ENCODE measurements at regions not wholly inside any gene's neighbourhood (a gene's known extent, or its start where the extent isn't known, plus 50 kb on each side); places are given as distances from the start of the nearest gene placed in this dataset.

DNA sequence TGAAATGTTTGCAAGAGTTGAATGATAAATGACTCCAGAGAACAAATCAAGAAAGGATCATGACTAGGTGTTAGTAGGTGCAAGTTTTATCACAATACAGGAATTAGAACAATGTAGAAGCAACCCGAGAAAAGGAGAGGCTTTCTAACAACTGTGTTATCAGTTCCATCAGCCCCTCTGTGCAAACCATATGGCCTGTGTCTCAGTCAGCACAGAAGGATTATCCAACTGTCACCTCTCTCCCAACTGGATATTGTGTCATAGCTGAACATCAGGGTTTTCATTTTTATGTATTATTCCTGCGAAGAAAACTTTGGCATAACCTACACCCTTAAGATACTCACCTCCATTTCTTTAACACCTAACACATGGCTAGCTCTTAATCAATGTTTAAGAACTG, 321.6 kb upstream of the RND3 start:
- TF ChIP-seq, protein P1, sequence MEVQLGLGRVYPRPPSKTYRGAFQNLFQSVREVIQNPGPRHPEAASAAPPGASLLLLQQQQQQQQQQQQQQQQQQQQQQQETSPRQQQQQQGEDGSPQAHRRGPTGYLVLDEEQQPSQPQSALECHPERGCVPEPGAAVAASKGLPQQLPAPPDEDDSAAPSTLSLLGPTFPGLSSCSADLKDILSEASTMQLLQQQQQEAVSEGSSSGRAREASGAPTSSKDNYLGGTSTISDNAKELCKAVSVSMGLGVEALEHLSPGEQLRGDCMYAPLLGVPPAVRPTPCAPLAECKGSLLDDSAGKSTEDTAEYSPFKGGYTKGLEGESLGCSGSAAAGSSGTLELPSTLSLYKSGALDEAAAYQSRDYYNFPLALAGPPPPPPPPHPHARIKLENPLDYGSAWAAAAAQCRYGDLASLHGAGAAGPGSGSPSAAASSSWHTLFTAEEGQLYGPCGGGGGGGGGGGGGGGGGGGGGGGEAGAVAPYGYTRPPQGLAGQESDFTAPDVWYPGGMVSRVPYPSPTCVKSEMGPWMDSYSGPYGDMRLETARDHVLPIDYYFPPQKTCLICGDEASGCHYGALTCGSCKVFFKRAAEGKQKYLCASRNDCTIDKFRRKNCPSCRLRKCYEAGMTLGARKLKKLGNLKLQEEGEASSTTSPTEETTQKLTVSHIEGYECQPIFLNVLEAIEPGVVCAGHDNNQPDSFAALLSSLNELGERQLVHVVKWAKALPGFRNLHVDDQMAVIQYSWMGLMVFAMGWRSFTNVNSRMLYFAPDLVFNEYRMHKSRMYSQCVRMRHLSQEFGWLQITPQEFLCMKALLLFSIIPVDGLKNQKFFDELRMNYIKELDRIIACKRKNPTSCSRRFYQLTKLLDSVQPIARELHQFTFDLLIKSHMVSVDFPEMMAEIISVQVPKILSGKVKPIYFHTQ (CRISPR knock-in tag; IDR thresholded peaks at IDR 0.05): no peak
- TF ChIP-seq, protein P2, sequence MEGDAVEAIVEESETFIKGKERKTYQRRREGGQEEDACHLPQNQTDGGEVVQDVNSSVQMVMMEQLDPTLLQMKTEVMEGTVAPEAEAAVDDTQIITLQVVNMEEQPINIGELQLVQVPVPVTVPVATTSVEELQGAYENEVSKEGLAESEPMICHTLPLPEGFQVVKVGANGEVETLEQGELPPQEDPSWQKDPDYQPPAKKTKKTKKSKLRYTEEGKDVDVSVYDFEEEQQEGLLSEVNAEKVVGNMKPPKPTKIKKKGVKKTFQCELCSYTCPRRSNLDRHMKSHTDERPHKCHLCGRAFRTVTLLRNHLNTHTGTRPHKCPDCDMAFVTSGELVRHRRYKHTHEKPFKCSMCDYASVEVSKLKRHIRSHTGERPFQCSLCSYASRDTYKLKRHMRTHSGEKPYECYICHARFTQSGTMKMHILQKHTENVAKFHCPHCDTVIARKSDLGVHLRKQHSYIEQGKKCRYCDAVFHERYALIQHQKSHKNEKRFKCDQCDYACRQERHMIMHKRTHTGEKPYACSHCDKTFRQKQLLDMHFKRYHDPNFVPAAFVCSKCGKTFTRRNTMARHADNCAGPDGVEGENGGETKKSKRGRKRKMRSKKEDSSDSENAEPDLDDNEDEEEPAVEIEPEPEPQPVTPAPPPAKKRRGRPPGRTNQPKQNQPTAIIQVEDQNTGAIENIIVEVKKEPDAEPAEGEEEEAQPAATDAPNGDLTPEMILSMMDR (IDR thresholded peaks at IDR 0.05): no peak
- TF ChIP-seq, protein P3, sequence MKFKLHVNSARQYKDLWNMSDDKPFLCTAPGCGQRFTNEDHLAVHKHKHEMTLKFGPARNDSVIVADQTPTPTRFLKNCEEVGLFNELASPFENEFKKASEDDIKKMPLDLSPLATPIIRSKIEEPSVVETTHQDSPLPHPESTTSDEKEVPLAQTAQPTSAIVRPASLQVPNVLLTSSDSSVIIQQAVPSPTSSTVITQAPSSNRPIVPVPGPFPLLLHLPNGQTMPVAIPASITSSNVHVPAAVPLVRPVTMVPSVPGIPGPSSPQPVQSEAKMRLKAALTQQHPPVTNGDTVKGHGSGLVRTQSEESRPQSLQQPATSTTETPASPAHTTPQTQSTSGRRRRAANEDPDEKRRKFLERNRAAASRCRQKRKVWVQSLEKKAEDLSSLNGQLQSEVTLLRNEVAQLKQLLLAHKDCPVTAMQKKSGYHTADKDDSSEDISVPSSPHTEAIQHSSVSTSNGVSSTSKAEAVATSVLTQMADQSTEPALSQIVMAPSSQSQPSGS (CRISPR knock-in tag; IDR thresholded peaks at IDR 0.05; ENCODE audit: borderline replicate concordance, low read depth): no peak
- TF ChIP-seq IRF2 (CRISPR knock-in tag; IDR thresholded peaks at IDR 0.05; ENCODE audit: borderline replicate concordance, low read depth): no peak
- no peak for TF ChIP-seq NFYB (CRISPR knock-in tag; conservative IDR thresholded peaks at IDR 0.05; ENCODE audit: low read depth)
- no peak for TF ChIP-seq ETV6 (CRISPR knock-in tag; IDR thresholded peaks at IDR 0.05)
- TF ChIP-seq NR3C1 (CRISPR knock-in tag; conservative IDR thresholded peaks at IDR 0.05; ENCODE audit: low read depth): no peak
- no peak for TF ChIP-seq ATF1 (CRISPR knock-in tag; IDR thresholded peaks at IDR 0.05)
- TF ChIP-seq, protein P4, sequence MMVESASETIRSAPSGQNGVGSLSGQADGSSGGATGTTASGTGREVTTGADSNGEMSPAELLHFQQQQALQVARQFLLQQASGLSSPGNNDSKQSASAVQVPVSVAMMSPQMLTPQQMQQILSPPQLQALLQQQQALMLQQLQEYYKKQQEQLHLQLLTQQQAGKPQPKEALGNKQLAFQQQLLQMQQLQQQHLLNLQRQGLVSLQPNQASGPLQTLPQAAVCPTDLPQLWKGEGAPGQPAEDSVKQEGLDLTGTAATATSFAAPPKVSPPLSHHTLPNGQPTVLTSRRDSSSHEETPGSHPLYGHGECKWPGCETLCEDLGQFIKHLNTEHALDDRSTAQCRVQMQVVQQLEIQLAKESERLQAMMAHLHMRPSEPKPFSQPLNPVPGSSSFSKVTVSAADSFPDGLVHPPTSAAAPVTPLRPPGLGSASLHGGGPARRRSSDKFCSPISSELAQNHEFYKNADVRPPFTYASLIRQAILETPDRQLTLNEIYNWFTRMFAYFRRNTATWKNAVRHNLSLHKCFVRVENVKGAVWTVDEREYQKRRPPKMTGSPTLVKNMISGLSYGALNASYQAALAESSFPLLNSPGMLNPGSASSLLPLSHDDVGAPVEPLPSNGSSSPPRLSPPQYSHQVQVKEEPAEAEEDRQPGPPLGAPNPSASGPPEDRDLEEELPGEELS (CRISPR knock-in tag; IDR thresholded peaks at IDR 0.05): no peak
- TF ChIP-seq JAZF1 (CRISPR knock-in tag; IDR thresholded peaks at IDR 0.05): no peak

Data from WTC11 (cell line).